Fibroblast of mammary gland (primary cell): ENCODE measurements at regions not wholly inside any gene's neighbourhood (a gene's known extent, or its start where the extent isn't known, plus 50 kb on each side); places are given as distances from the start of the nearest gene placed in this dataset.

ENCODE experiments used
- DNase-seq: peaks from one replicate; pipeline ENCODE4 v3.0.0-alpha.2; 2010; ENCODE audit warnings: low read depth
- H3K4me3 ChIP-seq: 2 replicates; pipeline ENCODE4 v1.5.1; 2011; ENCODE audit warnings: low read depth, mild to moderate bottlenecking, low read length, moderate library complexity; ENCODE audit not compliant: control insufficient read depth
- CTCF ChIP-seq: conservative IDR thresholded peaks from 2 replicates; pipeline ENCODE4 v1.5.1; 2011; ENCODE audit warnings: low read depth, low read length, inconsistent platforms; ENCODE audit not compliant: control insufficient read depth, insufficient read depth

- DNase-seq: no peak
- no peak for TF ChIP-seq CTCF
- H3K4me3 ChIP-seq: no peak overlapping the region
Observed at GRCh38 chr19:31175564-31176348, 173.5 kb downstream of the TSHZ3 start.

- DNase-seq: no peak
- H3K4me3 ChIP-seq: no peak overlapping the region
- no peak for TF ChIP-seq CTCF
Observed at GRCh38 chr19:31174948-31175347, 174.3 kb downstream of the TSHZ3 start.

- DNase-seq: no peak
- no peak overlapping the region for H3K4me3 ChIP-seq
- no peak for TF ChIP-seq CTCF
Observed at GRCh38 chr19:31173991-31174390, 175.2 kb downstream of the TSHZ3 start.

GRCh38 chr19:31171936-31172335 lies 177.3 kb downstream of the TSHZ3 start:
- H3K4me3 ChIP-seq: no peak overlapping the region
- no peak for TF ChIP-seq CTCF
- DNase-seq: no peak

- DNase-seq: no peak
- no peak overlapping the region for H3K4me3 ChIP-seq
- TF ChIP-seq CTCF: no peak
Observed at GRCh38 chr19:31170046-31170445, 179.2 kb downstream of the TSHZ3 start.

GRCh38 chr19:31168106-31168625 lies 181.1 kb downstream of the TSHZ3 start:
- TF ChIP-seq CTCF: no peak
- no peak overlapping the region for H3K4me3 ChIP-seq
- DNase-seq: no peak

- no peak for TF ChIP-seq CTCF
- DNase-seq: no peak
- no peak overlapping the region for H3K4me3 ChIP-seq
Observed at GRCh38 chr19:31167690-31168089, 181.5 kb downstream of the TSHZ3 start.
